ENCODE measurements at regions not wholly inside any gene's neighbourhood (a gene's known extent, or its start where the extent isn't known, plus 50 kb on each side); places are given as distances from the start of the nearest gene placed in this dataset.
"Not testable (repeated sequence)": the region's sequence is repeated elsewhere in the genome, so short reads cannot be mapped to it uniquely, and the experiment has no call there.

DNA sequence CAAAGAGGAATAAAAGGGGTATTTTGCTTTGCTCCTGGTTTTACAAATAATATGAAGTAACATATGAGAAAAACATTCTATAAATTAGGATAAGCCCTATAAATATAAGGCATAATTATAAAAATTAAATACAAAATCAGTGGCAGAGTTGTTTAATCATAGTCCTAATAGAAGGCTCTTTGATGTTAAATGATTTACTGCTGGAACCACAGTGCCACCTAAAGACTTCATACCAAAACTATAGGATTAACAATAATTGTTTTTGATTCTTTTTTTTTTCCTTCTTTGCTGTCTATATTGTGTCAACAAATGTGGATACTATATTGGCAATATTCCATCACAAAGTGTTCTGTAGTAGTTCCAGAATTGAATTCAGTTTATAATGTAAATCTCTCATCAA lies 837.7 kb upstream of the SLC39A10 start:
- no peak for DNase-seq (ENCODE audit: low read depth, low spot score)

DNA sequence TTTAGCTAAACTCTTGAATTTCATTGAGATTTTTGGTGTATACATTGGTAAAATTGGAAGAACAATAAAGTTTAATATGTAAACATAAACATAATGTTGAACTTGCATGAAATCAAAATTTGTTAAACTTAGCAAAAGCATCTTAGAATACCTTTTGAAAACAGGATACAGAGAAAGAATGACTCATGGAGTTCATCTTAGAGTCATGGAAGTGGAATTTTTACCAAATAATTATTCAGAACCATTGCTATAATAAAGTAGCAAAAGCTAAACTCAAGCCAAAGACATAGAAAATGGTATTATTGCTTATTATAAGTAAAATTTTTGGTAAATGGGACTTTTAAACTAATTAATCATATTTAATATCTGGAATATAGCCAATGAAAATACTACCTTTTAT lies 841.6 kb upstream of the SLC39A10 start:
- no peak for DNase-seq (ENCODE audit: low read depth, low spot score)

DNA sequence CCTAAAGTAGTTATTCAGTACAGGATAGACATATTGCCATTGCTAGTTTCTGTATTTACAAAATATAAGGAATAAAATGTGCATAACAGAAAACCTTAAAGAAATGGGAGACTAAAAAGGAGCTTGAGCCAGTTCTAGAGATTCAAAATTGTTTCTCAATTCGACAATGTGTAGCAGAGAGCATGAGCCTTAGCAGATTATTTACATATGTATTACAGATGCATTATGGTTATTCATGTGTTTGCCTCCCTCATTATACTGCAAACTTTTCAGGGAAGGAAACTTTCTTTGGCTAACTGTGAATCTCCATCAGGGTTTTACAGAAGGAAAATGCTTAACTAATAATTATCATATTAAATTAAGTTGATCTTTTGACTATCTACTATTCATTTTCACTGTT lies 854.4 kb upstream of the SLC39A10 start:
- no peak for DNase-seq (ENCODE audit: low read depth, low spot score)

DNA sequence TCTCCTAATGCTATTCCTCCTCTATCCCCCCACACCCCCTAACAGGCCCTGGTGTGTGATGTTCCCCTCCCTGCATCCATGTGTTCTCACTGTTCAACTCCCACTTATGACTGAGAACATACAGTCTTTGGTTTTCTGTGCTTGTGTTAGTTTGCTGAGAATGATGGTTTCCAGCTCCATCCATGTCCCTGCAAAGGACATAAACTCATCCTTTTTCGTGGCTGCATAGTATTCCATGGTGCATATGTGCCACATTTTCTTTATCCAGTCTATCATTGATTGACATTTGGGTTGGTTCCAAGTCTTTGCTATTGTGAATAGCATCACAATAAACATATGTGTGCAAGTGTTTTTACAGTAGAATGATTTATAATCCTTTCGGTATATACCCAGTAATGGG lies 870.0 kb upstream of the SLC39A10 start:
- not testable (repeated sequence) for DNase-seq (ENCODE audit: low read depth, low spot score)

DNA sequence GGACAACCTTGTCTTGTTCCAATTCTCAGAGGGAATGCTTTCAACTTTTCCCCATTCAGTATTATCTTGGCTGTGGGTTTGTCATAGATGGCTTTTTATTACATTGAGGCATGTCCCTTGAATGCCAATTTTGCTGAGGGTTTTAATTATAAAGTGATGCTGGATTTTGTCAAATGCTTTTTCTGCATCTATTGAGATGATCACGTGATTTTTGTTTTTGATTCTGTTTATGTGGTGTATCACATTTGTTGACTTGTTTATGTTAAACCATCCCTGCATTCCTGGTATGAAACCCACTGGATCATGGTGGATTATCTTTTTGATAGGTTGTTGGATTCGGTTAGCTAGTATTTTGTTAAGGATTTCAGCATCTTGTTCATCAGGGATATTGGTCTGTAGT lies 885.6 kb upstream of the SLC39A10 start:
- DNase-seq (ENCODE audit: low read depth, low spot score), result not testable (repeated sequence)

DNA sequence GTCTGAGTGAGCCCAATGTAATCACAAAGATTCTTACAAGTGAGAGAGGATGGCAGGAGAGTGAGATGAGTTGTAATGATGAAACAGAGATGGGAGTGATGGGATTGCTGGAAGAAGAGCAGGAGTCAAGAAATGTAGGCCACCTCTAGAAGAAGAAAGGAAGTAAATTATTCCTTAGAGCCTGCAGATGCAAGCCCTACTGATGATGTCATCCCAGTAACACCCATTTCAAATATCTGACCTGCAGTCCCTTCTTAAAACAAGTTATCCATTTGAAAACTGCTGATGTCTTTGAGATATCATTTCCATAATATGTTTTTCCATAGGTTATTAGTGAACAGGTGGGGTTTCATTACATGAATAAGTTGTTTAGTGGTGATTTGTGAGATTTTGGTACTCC lies 888.0 kb upstream of the SLC39A10 start:
- DNase-seq (ENCODE audit: low read depth, low spot score), result no peak

DNA sequence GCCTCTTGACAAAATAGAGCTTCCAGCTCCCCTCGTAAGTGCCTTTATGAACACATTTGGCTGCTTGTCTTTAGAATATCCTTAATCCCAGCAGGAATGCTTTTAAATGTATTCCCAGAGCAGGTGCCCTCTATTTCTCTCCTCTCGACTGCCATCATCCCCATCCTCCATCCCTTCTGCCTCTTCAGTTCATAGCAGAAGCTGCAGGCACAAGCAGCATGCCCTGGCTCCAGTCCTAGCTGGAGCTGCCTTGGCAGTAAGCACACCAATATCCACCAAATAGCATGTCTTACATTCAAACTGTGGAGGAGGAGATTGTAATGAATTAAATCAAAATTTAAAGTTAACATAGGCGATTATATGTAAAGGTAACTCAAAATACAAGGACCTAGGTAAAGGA lies 891.3 kb upstream of the SLC39A10 start:
- no peak for DNase-seq (ENCODE audit: low read depth, low spot score)

DNA sequence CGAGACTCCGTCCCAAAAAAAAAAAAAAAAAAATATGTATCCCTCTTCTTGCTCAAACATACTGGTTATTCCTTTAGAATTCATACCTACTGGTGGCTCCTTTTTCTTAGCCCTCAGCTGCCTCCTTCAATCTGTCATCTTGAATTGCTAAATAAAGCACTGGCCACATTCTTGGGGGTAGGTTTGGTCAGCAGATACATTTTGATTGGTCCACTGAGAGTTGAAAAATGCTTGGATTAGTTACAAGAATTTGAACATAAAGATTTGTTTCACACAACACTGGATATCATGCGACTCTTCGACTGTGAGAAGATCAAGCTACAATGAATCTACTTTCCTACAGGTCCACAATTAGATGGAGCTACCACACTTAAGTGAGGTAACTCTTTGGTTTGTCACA lies 906.1 kb upstream of the SLC39A10 start:
- peak; percentile 14 for DNase-seq (ENCODE audit: low read depth, low spot score)

DNA sequence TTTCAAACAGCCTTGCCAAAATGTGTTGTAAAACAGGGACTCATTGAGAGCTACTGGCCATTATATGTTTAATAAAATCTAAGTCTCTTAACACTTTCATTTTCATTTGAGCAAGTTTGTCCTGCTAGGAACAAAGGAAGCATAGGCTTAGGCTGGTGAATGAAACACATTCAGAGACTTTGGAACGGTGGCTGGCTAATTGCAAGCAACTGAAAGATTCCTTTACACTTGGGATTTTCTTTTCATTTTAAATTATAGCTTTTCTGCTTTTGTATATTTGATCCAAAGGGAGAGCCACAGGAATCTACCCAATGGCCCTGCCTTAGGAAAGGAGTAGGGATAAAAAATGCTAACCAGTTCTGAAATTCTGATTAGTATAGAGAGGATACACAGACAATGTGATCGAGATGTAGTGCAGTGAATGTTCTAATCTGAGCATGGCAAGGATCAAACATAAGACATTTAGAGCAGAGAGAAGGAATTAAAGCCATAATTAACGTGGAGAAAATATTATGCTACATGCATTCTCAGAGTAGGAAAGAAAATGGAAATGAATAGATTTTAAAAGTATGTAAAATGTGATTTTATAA lies 911.4 kb upstream of the SLC39A10 start:
- peak; percentile 20 for DNase-seq (ENCODE audit: low read depth, low spot score)

DNA sequence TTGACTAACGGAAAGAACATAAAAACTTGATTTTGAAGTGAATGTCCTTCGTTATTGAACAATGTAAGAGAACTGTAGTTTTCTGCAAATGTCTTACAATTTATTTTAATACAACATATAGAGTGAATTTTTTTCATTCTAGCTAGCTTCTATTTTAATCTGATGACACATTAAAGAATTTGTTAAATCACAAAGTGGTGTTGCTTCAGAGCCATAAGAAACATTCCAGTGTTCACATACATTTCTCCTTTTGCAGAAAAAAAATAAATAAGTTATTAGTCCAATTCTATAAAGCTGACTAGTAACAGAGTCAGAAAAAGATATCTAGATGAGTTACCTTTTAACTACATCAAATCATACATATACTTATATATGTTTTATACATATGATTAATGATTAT lies 914.3 kb upstream of the SLC39A10 start:
- DNase-seq (ENCODE audit: low read depth, low spot score), result no peak

DNA sequence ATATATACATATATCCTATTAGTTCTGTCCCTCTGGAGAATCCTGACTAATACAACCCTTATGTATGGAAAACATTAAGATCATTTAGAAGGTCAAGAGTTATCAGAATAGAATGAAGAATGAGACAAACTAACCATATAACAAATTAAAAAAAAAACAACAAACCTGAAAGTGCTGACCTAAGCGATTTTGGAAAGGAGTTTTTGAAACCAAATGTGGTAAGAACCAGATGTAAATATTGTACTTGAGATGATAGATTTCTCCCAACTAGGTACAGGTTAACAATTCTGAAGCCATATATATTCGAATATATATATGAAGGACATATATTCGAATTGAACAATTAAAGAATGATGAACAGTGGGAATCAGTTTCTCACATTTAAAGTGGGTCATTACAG lies 917.8 kb upstream of the SLC39A10 start:
- DNase-seq (ENCODE audit: low read depth, low spot score), result no peak

DNA sequence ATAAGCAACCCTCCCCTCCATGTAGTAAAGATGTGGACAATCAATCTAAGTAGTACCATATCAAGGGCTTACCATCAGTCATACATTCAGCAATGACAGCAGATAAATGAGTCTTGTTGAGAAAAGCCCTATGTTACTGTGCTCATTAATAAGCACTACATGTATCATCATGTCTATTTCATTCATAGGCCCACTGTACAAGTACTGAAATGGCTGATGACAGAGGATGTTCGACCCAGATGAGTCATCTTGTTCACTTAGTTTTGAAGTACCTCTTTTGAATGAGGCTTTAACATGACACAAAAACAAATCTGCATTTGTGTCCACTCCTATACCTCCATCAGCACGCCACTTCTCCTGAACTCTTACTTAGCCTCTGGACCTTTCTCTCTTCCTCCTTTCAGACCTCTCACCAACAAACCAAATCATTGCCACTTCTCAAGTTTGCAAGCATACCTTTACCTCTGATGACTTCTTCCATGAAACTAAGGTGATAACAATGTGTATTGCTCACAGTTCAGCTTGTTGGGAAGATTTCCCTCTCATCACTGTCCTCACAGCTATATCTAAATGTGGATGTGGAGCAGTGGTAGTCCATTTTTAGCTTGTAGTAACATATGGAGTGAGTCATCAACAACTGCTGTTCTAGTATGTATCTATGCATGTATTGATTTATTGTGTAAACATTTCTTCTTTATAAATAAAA lies 921.0 kb upstream of the SLC39A10 start:
- no peak for DNase-seq (ENCODE audit: low read depth, low spot score)

DNA sequence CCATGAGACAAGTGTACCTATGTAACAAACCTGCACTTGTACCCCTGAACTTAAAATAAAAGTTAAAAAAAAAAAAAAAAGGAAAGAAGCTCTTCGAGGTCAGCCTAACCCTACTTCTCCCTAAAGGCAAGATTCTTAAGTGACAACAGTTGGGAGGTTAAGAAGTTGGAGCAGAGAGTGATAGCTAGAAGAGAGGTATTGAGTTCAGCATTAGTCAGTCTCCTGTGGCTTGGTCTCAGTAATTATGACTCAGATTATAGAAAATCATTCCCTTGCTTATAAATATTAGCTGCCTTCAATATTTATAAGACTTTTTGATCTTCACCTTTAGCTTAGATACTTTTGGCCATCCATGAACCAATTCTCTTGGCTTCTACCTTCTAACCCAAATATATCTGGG lies 926.8 kb upstream of the SLC39A10 start:
- no peak for DNase-seq (ENCODE audit: low read depth, low spot score)

DNA sequence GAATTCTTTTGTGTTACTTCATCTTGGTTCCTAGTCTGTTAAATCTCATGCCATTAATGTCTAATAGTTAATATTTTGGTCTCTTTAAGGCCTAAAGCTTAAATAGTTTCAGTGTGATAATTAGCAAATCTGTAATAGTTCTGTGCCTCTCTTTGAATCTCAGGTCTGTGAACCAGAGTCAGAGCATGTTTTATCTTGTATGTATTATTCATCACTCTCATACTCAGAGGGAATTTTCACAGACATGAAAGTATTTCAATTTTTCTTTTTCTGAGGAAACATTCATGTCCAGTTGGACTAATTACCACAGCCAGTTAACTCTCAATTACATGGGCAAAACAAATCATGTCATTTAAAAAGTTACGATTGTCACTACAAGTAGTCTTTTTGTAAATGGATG lies 931.9 kb upstream of the SLC39A10 start:
- DNase-seq (ENCODE audit: low read depth, low spot score), result no peak

DNA sequence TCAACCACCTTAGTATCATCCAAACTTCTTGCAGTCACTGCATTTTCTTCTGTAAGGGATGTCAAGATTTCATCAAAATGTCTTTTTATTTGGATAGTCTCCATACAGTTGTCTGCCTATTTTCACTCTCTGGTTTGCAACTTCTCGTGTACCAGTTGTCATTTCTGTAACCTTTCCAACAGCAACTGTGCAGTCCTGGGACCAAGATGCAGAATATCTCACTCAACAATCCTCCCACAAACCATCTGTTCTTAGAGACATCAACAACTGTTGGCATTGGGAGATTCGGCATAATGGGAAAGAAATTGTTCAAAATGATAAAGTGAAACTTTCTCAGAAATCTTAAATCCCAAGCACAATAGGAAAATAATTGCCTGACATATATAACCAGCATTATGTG lies 933.6 kb upstream of the SLC39A10 start:
- no peak for DNase-seq (ENCODE audit: low read depth, low spot score)

DNA sequence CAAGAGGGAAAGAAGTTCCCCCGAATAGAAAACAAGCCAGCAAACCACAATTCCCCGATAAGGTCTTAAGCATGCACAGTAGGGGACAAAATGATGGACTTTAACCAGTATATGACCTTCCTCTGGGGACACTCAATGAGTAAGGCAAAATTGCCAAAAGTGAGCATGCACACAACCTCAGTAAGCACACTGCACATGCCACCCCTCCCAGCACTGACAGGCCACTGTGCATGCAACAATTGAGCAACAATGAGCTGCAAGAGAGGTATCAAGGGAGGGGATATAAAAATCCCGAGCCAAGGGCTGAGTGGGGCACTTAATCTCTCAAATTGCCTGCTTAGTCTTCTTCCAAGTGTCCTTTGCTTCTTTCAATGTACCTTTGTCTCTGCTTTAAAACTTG lies 935.8 kb upstream of the SLC39A10 start:
- no peak for DNase-seq (ENCODE audit: low read depth, low spot score)

DNA sequence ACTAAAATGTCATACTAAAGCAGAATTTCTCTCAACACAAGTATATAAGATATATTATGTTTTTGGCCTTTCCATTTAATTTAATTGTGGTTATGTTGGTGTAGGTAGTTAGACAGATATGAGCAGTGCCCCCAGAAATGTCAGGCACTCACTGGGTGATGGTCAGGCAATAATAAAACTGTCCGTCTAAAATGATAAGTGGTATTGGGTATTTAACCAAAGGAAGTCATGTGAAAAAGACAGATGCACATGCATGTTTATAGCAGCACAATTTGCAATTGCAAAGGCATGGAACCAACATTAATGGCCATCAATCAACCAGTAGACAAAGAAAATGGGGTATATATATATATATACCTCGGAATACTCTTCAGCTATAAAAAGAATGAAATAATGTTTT lies 936.6 kb upstream of the SLC39A10 start:
- DNase-seq (ENCODE audit: low read depth, low spot score), result no peak

DNA sequence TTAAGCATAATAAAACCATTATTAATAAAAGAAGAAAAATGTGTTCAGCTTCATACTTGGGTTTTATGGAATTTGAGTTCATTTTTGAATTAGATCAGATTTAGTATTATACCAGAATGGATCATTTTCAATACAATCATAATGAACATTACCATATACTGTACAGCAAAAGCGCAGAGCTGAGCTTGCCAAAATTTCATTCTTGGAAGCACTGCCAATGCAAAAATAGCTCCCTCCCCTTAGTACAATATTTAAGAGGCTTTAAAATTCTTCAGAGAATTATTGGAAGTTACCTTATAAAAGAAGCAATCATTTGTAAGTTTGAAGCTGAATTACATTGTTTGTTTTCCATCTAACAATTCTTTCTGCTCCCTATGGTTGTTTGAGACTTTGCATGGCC lies 938.1 kb upstream of the SLC39A10 start:
- DNase-seq (ENCODE audit: low read depth, low spot score), result no peak

DNA sequence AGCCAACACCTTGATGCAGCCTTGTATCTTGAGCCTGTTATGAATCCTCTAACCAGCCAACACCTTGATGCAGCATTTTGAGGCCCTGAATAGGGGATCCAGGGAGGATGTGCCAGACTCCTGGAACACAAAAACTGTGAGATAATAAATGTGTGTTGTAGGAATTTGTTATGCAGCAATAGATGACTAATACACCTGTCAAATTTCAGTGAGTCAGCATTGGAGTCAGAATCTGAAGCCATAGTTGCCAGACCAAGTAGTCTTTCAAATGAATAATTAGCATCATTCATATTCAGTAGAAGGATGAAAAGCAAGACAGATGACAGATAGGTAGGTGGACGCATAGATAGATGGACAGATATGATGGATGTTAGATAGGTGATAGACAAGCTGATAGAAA lies 942.5 kb upstream of the SLC39A10 start:
- no peak for DNase-seq (ENCODE audit: low read depth, low spot score)

DNA sequence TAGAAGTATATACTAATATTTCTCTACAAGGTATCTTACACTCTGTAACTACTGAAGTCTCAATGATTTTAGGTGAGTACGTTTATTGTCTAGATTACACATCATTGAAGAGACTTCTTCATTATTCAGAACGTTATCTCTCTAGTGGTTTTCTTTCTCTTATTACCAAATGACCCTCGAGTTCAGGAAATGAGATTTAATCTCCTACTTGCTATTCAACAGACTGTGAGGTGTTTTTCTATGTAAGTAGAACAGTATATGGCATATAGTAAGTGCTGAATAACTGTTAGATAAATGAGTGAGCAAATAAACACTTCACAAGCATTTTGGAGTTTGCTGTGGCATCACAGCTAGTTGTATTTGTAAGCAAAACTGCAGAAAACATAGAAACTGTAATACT lies 947.2 kb upstream of the SLC39A10 start:
- no peak for DNase-seq (ENCODE audit: low read depth, low spot score)

DNA sequence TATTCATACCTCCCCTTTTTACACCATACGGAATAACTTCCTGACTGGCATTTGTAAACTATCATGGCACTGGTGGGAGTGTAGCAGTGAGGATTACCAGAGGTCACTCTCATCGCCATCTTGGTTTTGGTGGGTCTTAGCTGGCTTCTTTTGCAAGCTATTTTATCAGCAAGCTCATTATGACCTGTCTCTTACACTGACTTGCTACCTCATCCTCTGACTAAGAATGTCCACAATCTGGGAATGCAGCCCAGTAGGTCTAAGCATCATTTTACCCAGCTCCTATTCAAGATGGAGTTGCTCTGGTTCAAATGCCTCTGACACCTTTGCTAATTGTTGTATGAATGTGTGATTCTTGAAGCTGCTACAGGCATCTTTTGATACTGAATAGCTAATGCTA lies 950.8 kb upstream of the SLC39A10 start:
- DNase-seq (ENCODE audit: low read depth, low spot score), result peak; percentile 2

DNA sequence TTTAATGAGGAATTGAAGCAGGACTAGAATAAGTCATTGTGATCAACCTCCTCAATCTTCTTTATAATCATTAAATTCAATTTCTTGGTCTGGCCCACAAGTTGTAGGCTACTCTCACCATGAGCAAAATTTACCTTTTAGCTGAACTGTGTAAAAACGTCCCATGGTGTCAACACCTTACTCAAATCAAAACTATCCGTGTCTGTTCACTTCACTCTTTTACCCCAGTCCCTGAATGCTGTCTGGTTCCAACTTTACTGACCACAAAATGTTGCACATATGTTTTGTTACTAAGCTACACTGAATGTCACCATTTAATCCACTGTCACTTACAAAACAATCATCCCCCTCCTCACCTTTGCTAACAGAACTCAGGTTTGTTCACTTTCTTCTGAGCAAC lies 951.6 kb upstream of the SLC39A10 start:
- no peak for DNase-seq (ENCODE audit: low read depth, low spot score)

DNA sequence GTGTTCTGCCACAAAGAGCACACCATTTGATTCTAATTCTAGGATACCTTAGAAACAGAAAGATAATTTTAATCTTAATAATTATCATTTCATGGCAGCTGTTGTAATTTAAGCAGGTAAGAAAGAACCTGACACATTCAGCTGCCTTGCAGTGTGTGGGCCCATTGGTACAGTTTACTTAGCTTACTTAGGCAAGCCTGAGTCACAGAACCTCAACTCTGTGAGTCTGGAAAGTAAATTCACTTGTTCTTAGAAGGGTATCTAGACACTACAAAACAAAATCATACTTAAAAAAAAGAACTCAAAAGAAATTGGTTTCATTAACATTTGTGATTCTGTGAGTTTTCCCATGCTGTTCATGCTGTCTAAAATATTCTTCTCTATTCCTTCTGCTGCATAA lies 956.3 kb upstream of the SLC39A10 start:
- no peak for DNase-seq (ENCODE audit: low read depth, low spot score)

DNA sequence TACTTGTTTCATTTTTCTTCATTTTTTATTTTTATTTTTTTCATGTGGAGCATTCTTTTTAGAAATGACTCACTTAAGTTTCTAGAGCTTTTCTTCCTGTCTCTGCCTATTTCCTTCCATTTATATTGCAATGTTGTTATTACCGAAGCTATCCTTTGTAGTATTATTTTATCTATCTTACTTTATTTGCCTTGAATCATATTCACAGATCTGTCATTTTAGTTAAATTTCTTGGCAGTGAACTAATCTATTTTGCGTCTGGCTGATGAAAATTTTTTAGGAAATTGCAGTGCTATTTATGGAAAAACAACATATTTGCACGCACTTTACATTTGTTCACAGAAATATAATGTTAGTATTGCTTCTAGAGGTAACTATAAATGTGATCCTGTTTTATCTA lies 956.9 kb upstream of the SLC39A10 start:
- DNase-seq (ENCODE audit: low read depth, low spot score), result no peak

All from astrocyte of the hippocampus (primary cell).